Right lobe of liver (tissue), 4 donors: ENCODE measurements at regions not wholly inside any gene's neighbourhood (a gene's known extent, or its start where the extent isn't known, plus 50 kb on each side); places are given as distances from the start of the nearest gene placed in this dataset.

Source experiments
- POLR2A ChIP-seq: fragments of 450-650 bp; IDR thresholded peaks from one replicate; pipeline ENCODE4 v1.6.1; 2017; ENCODE audit warnings: antibody characterized with exemption, mild to moderate bottlenecking
- TF ChIP-seq, protein P1 (sequence below), 4 donors: fragments of 200-600 bp in 3 of 4; fragments of 450-650 bp in 1 of 4; IDR thresholded peaks; one replicate each; pipeline versions ENCODE4 v1.5.1 to v1.8.0; 2016 to 2022; ENCODE audit warnings: antibody characterized with exemption in 4 of 4, mild to moderate bottlenecking in 2 of 4
- donor health status: DM: no; HTN: no; CAD: no.
- donor health status: DM: no; HTN: no; CAD: no.
- donor health status: DM: no; HTN: yes; CAD: no.

DNA sequence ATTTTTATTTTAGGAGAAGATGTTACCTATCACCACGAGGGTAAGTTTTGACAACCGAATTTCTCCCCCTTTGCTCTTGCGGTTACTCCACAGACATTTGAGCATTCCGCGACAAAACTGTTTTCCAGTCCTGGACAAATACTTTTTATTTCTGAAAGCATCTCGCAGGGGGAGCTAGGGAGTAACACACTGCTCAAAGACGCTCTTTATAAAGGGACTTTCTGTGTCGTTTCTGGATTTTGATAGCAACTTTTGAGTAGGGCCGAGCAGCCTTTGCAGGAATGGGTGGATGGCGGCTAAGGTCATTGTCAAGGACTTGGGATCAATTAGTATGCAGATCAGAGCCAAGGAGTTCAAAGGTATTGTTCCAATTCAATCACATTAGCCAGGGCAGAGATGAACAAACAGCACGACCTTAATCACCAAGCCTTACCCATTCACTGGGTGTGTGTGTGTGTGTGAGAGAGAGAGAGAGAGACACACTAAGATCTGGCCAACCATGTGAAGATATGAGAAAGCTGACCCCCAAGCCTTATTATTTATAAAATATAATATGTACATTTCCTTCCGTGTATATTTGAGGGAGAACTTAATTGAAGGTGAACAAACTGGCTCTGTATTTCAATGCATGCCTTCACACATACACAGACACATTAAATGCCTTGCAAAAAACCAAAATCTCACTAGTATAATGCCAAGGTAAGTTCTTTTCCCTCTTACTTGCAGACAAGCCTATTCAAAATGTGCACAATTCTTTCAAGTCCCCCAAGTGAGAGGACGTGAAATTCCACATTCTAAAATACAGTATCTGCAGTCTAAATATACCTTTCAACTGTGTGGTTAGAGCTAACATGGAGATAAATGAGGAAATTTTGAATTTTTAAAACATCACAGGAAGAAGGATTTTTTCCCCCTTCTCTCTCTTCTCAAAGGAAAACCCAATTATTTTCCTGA is 613.8 kb downstream of the VRK1 start:
- TF ChIP-seq, protein P1, sequence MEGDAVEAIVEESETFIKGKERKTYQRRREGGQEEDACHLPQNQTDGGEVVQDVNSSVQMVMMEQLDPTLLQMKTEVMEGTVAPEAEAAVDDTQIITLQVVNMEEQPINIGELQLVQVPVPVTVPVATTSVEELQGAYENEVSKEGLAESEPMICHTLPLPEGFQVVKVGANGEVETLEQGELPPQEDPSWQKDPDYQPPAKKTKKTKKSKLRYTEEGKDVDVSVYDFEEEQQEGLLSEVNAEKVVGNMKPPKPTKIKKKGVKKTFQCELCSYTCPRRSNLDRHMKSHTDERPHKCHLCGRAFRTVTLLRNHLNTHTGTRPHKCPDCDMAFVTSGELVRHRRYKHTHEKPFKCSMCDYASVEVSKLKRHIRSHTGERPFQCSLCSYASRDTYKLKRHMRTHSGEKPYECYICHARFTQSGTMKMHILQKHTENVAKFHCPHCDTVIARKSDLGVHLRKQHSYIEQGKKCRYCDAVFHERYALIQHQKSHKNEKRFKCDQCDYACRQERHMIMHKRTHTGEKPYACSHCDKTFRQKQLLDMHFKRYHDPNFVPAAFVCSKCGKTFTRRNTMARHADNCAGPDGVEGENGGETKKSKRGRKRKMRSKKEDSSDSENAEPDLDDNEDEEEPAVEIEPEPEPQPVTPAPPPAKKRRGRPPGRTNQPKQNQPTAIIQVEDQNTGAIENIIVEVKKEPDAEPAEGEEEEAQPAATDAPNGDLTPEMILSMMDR (IDR thresholded peaks at IDR 0.05): no peak
- TF ChIP-seq POLR2A: no peak
